CD14-positive monocyte (primary cell): ENCODE measurements at regions not wholly inside any gene's neighbourhood (a gene's known extent, or its start where the extent isn't known, plus 50 kb on each side); places are given as distances from the start of the nearest gene placed in this dataset.

Experiments
- DNase-seq, 3 donors: peaks; one replicate each; pipeline ENCODE4 v3.0.0-alpha.2; 2011 to 2022
- H2AFZ ChIP-seq: 2 replicates; pipeline ENCODE4 v1.6.0; 2012; ENCODE audit warnings: mild to moderate bottlenecking, low read depth, low read length, inconsistent platforms; ENCODE audit not compliant: insufficient read depth, poor library complexity, severe bottlenecking
- H3K27ac ChIP-seq, 2 donors: 1 replicate in 1 of 2; 2 replicates in 1 of 2; pipeline ENCODE4 v1.5.1; 2012 to 2013; ENCODE audit warnings: low read length in 2 of 2, control low read depth in 1 of 2, inconsistent platforms in 1 of 2, low read depth in 1 of 2, mild to moderate bottlenecking in 1 of 2
- H3K27me3 ChIP-seq, 2 donors: one replicate each; pipeline versions ENCODE4 v1.6.0 to v1.6.1; 2011 to 2013; ENCODE audit warnings: low read length in 2 of 2; ENCODE audit not compliant: control insufficient read depth in 2 of 2, insufficient read depth in 2 of 2
- H3K36me3 ChIP-seq, 2 donors: replicated peaks in 1 of 2; 1 replicate in 1 of 2; 2 replicates in 1 of 2; pipeline versions ENCODE4 v1.5.1 to v1.6.1; 2012 to 2013; ENCODE audit warnings: low read length in 2 of 2, control low read depth in 1 of 2, inconsistent platforms in 1 of 2, mild to moderate bottlenecking in 1 of 2; ENCODE audit not compliant: insufficient read depth in 2 of 2, control insufficient read depth in 1 of 2
- H3K4me1 ChIP-seq, 2 donors: 1 replicate in 1 of 2; 2 replicates in 1 of 2; pipeline versions ENCODE4 v1.5.1 to v1.6.1; 2012 to 2013; ENCODE audit warnings: low read length in 2 of 2, control low read depth in 1 of 2, inconsistent platforms in 1 of 2, mild to moderate bottlenecking in 1 of 2, moderate library complexity in 1 of 2; ENCODE audit not compliant: insufficient read depth in 2 of 2, control insufficient read depth in 1 of 2
- H3K4me2 ChIP-seq: replicated peaks from 2 replicates; pipeline ENCODE3; 2012; ENCODE audit warnings: low read length, moderate library complexity, mild to moderate bottlenecking; ENCODE audit not compliant: poor library complexity, severe bottlenecking; ENCODE audit errors: extremely low read depth
- H3K4me3 ChIP-seq, 3 experiments: fragments of 200-600 bp in 1 of 3; sonication (generic) in 1 of 3; replicated peaks in 1 of 3; 1 replicate in 2 of 3; 2 replicates in 1 of 3; pipeline ENCODE4 v1.5.1; 2011 to 2013; ENCODE audit warnings: low read length in 3 of 3, mild to moderate bottlenecking in 3 of 3, control low read depth in 2 of 3, low read depth in 2 of 3, inconsistent platforms in 1 of 3, moderate library complexity in 1 of 3
- H3K79me2 ChIP-seq: 2 replicates; pipeline ENCODE4 v1.6.0; 2012; ENCODE audit warnings: mild to moderate bottlenecking, control low read depth, inconsistent platforms, low read length, moderate library complexity; ENCODE audit not compliant: insufficient read depth
- H3K9ac ChIP-seq: 2 replicates; pipeline ENCODE4 v1.6.0; 2017; ENCODE audit warnings: low read length, mild to moderate bottlenecking; ENCODE audit not compliant: insufficient read depth, poor library complexity, severe bottlenecking
- H3K9me3 ChIP-seq, 2 donors: replicated peaks in 1 of 2; 1 replicate in 1 of 2; 2 replicates in 1 of 2; pipeline versions ENCODE4 v1.5.1 to v1.6.1; 2012 to 2013; ENCODE audit warnings: low read length in 2 of 2, control low read depth in 1 of 2; ENCODE audit not compliant: control insufficient read depth in 1 of 2, insufficient read depth in 1 of 2
- H4K20me1 ChIP-seq: 2 replicates; pipeline ENCODE4 v1.6.0; 2012; ENCODE audit warnings: mild to moderate bottlenecking, low read length, control low read depth, moderate library complexity; ENCODE audit not compliant: insufficient read depth
- H3K27ac Mint-ChIP-seq, 7 donors: one replicate each; pipeline ENCODE4 v1.8.0; 2020; ENCODE audit warnings: mild to moderate bottlenecking in 7 of 7, mixed read lengths in 7 of 7, moderate library complexity in 6 of 7, inconsistent platforms in 2 of 7
- H3K27me3 Mint-ChIP-seq, 3 donors: one replicate each; pipeline ENCODE4 v1.8.0; 2021 to 2022; ENCODE audit warnings: low read depth in 3 of 3, mild to moderate bottlenecking in 3 of 3, mixed read lengths in 3 of 3, moderate library complexity in 3 of 3, inconsistent platforms in 1 of 3
- H3K36me3 Mint-ChIP-seq, 2 donors: one replicate each; pipeline ENCODE4 v1.8.0; 2020; ENCODE audit warnings: mixed read lengths in 2 of 2, inconsistent platforms in 1 of 2, mild to moderate bottlenecking in 1 of 2
- H3K4me1 Mint-ChIP-seq: one replicate; pipeline ENCODE4 v1.8.0; 2020; ENCODE audit warnings: mild to moderate bottlenecking, mixed read lengths
- H3K4me3 Mint-ChIP-seq, 2 donors: one replicate each; pipeline ENCODE4 v1.8.0; 2020; ENCODE audit warnings: mild to moderate bottlenecking in 2 of 2, mixed read lengths in 2 of 2, moderate library complexity in 1 of 2
- H3K9me3 Mint-ChIP-seq, 7 donors: one replicate each; pipeline ENCODE4 v1.8.0; 2020 to 2022; ENCODE audit warnings: mixed read lengths in 7 of 7, mild to moderate bottlenecking in 6 of 7, moderate library complexity in 6 of 7, inconsistent platforms in 2 of 7
- WGBS: methylation state at CpG from one replicate; pipeline ENCODE4 v1.1.5; 2013; ENCODE audit warnings: missing lambda C conversion rate; ENCODE audit not compliant: insufficient coverage; 5-methylcytosine and 5-hydroxymethylcytosine counted together
- intact Hi-C, 2 donors: fragments of 100-400 bp; cut with micrococcal nuclease; formaldehyde crosslinking; loops; one replicate each; pipeline versions ENCODE4 v1.15.0 to v1.15.1; 2023
- TF ChIP-seq, protein P1 (sequence below): fragments of 200-600 bp; IDR thresholded peaks from one replicate; pipeline ENCODE4 v1.8.0; 2022; ENCODE audit warnings: antibody characterized with exemption, mild to moderate bottlenecking

DNA sequence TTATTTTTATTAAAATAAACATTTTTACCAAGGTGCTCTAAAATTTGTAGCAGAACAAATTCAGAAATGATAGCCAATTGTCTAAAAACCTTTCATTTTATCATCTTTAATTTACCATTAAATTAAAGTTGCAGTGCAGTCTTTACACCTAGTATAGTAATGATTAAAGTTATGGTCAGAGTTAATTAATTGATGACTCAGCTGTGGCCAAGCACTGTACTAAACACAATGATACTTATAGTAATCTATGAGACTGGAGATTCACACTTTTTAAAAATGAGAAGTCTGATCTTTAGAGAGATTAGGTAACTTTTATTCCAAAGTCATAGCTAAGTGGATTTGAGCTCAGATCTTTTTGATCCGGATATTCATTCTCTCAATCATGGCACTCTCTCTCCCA is 621.1 kb upstream of the MEF2C start:
- H2AFZ ChIP-seq, result no peak overlapping the region
- no peak overlapping the region for H3K27ac ChIP-seq
- H3K4me2 ChIP-seq, result no peak overlapping the region
- intact Hi-C loops, result no loop called here
- H3K4me3 ChIP-seq, result no peak overlapping the region
- WGBS, result no CpG with 5 or more reads among the region's 1 CpG
- Mint-ChIP-seq H3K27me3 (no peaks in the 10 kb centered on the region), H3K4me1 (no peaks in the 10 kb centered on the region), H3K9me3 (peaks cover 0 to 4% (median 0%) of the 10 kb centered on the region in 7 donors), H3K4me3 (no peak overlapping the region), H3K36me3 (no peaks in the 10 kb centered on the region), H3K27ac (no peak overlapping the region)
- H4K20me1 ChIP-seq, result no peaks in the 10 kb centered on the region
- no peaks in the 10 kb centered on the region for H3K79me2 ChIP-seq
- no peak for DNase-seq
- no peaks in the 10 kb centered on the region for H3K9me3 ChIP-seq
- no peaks in the 10 kb centered on the region for H3K36me3 ChIP-seq
- H3K9ac ChIP-seq, result no peak overlapping the region
- TF ChIP-seq, protein P1, sequence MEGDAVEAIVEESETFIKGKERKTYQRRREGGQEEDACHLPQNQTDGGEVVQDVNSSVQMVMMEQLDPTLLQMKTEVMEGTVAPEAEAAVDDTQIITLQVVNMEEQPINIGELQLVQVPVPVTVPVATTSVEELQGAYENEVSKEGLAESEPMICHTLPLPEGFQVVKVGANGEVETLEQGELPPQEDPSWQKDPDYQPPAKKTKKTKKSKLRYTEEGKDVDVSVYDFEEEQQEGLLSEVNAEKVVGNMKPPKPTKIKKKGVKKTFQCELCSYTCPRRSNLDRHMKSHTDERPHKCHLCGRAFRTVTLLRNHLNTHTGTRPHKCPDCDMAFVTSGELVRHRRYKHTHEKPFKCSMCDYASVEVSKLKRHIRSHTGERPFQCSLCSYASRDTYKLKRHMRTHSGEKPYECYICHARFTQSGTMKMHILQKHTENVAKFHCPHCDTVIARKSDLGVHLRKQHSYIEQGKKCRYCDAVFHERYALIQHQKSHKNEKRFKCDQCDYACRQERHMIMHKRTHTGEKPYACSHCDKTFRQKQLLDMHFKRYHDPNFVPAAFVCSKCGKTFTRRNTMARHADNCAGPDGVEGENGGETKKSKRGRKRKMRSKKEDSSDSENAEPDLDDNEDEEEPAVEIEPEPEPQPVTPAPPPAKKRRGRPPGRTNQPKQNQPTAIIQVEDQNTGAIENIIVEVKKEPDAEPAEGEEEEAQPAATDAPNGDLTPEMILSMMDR, result no peak
- H3K27me3 ChIP-seq, result no peaks in the 10 kb centered on the region
- no peaks in the 10 kb centered on the region for H3K4me1 ChIP-seq

DNA sequence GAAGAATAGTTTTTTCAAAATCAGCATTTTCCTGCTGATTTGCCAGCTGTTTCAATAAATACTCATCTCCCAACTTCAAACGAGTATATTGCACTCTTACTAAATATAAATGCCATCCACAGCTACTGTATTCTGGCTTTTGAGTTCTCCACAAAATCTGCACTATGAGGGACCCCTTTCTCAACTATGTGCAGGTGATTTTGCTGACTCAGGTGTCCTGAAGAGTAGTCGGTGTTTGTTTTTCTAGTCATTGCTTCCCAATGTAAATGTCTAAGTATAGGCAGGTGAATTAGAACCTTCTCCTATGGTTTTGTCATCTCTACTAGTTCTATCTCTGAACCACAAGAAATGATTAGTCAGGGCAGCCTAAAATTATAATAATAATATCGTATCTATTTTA is 616.8 kb upstream of the MEF2C start:
- Mint-ChIP-seq H3K36me3 (no peaks in the 10 kb centered on the region), H3K4me3 (no peak overlapping the region), H3K4me1 (no peaks in the 10 kb centered on the region), H3K27ac (no peak overlapping the region), H3K27me3 (peaks cover 0 to 1% (median 0%) of the 10 kb centered on the region in 3 donors), H3K9me3 (peaks cover 0 to 2% (median 0%) of the 10 kb centered on the region in 7 donors)
- H3K9me3 ChIP-seq, result no peaks in the 10 kb centered on the region
- H2AFZ ChIP-seq, result no peak overlapping the region
- intact Hi-C loops, result no loop called here
- no peaks in the 10 kb centered on the region for H3K36me3 ChIP-seq
- H3K4me1 ChIP-seq, result no peaks in the 10 kb centered on the region
- TF ChIP-seq, protein P1, result no peak
- no peaks in the 10 kb centered on the region for H4K20me1 ChIP-seq
- DNase-seq, result no peak
- H3K27me3 ChIP-seq, result no peaks in the 10 kb centered on the region
- H3K4me3 ChIP-seq, result no peak overlapping the region
- H3K27ac ChIP-seq, result no peak overlapping the region
- 75% methylated on average over 1 of the region's 3 CpGs for WGBS
- no peak overlapping the region for H3K4me2 ChIP-seq
- no peaks in the 10 kb centered on the region for H3K79me2 ChIP-seq
- H3K9ac ChIP-seq, result no peak overlapping the region
